Heart right ventricle (tissue), 16 donors: ENCODE measurements at regions not wholly inside any gene's neighbourhood (a gene's known extent, or its start where the extent isn't known, plus 50 kb on each side); places are given as distances from the start of the nearest gene placed in this dataset.

Experiments
- ATAC-seq, 8 donors: fragments of 200-7000 bp; cut with Tn5 transposase; one replicate each; pipeline ENCODE4 v1.9.1; 2020; ENCODE audit warnings: mild to moderate bottlenecking in 8 of 8, moderate library complexity in 8 of 8, moderate number of reproducible peaks in 1 of 8
- DNase-seq, 2 donors: peaks; one replicate each; pipeline ENCODE4 v3.0.0-alpha.2; 2020
- H3K27ac ChIP-seq, 10 donors: fragments of 200-600 bp; sonication (generic) in 2 of 10; one replicate each; pipeline versions ENCODE4 v1.5.0 to v1.8.0; 2020 to 2022; ENCODE audit warnings: mild to moderate bottlenecking in 3 of 10
- H3K27me3 ChIP-seq, 7 donors: fragments of 200-600 bp; one replicate each; pipeline ENCODE4 v1.8.0; 2021 to 2022; ENCODE audit warnings: mild to moderate bottlenecking in 2 of 7
- H3K36me3 ChIP-seq, 9 donors: fragments of 200-600 bp; sonication (generic) in 1 of 9; one replicate each; pipeline versions ENCODE4 v1.5.0 to v1.8.0; 2020 to 2022; ENCODE audit warnings: mild to moderate bottlenecking in 2 of 9
- H3K4me1 ChIP-seq, 9 donors: fragments of 200-600 bp; sonication (generic) in 1 of 9; one replicate each; pipeline versions ENCODE4 v1.5.0 to v1.8.0; 2020 to 2022; ENCODE audit warnings: mild to moderate bottlenecking in 4 of 9
- H3K4me3 ChIP-seq, 10 donors: fragments of 200-600 bp; sonication (generic) in 2 of 10; one replicate each; pipeline versions ENCODE4 v1.5.0 to v1.8.0; 2020 to 2022; ENCODE audit warnings: mild to moderate bottlenecking in 7 of 10, moderate library complexity in 2 of 10
- H3K9me3 ChIP-seq, 11 donors: fragments of 200-600 bp in 10 of 11; sonication (generic) in 2 of 11; one replicate each; pipeline versions ENCODE4 v1.5.0 to v1.8.0; 2013 to 2022; ENCODE audit warnings: mild to moderate bottlenecking in 2 of 11, control low read depth in 1 of 11, moderate library complexity in 1 of 11
- CTCF ChIP-seq, 9 donors: fragments of 200-600 bp; sonication (generic) in 2 of 9; IDR thresholded peaks; one replicate each; pipeline versions ENCODE4 v1.5.0 to v1.8.0; 2021 to 2022; ENCODE audit warnings: antibody characterized with exemption in 9 of 9, mild to moderate bottlenecking in 5 of 9, moderate library complexity in 1 of 9
- WGBS, 2 donors: extraction: QIAGEN DNeasy Blood & Tissue Kit; methylation state at CpG; one replicate each; pipeline ENCODE4 v1.1.7; 2013; ENCODE audit warnings: inconsistent platforms in 1 of 2; 5-methylcytosine and 5-hydroxymethylcytosine counted together
- intact Hi-C, 10 donors: fragments of 100-400 bp; cut with DNase I; formaldehyde crosslinking; loops; one replicate each; pipeline versions ENCODE4 v1.11.1 to v1.14.2; 2022
- donor health status: Arrhythmogenic right ventricular cardiomyopathy.
- donor health status: ischemic (EF 13 %, LVEDD 7.1; RV severe dilation, severe dysfunction).
- donor health status: healthy with polysubstance abuse.
- donor health status: DM: no; HTN: yes; CAD: no.
- donor health status: DM: no; HTN: no; CAD: no.
- donor health status: ischemic (EF 25% LVEDD 6.9; RV normal size, moderate dysfunction).
- donor health status: ischemic (EF 25% LVEDD 5.7; RV mildly dilated, moderate dysfunction).
- donor health status: healthy.
- donor health status: DM: yes; HTN: yes; CAD: no.
- donor health status: Ischemic cardiomyopathy.
- donor health status: ischemic (EF 35%, LVEDD 5.7; RV mildly dilated, moderate dysfunction).
- donor health status: nonischemic (EF 11% LVEDD 7.7; RV severe dilation, severe dysfunction).
- donor health status: DM: yes; HTN: yes; CAD: no.
- donor health status: PGD.
- donor health status: ischemic (EF 29% LVEDD 5.4; RV normal size, mild dysfunction).
- donor health status: nonischemic (EF 23%, LVEDD 6.1; RV moderate dilation, normal function).

- Histone ChIP-seq H3K27ac (peak overlapping the region in 1 of 10 donors; percentile 49), H3K36me3 (peaks cover 0 to 63% (median 0%) of the 10 kb centered on the region in 9 donors), H3K4me3 (no peak overlapping the region), H3K27me3 (no peaks in the 10 kb centered on the region), H3K9me3 (no peaks in the 10 kb centered on the region), H3K4me1 (peaks cover 0 to 81% (median 17%) of the 10 kb centered on the region in 9 donors)
- TF ChIP-seq CTCF (IDR thresholded peaks at IDR 0.05): no peak
- WGBS, 2 donors: 80 to 92% methylated on average over 1 of the region's 1 CpG
- ATAC-seq (no peak), DNase-seq (no peak)
- intact Hi-C loops: no loop called here
Measured at GRCh38 chr7:130950054-130950453, 216.0 kb upstream of the KLF14 start.

- no peak for DNase-seq
- peak overlapping the region in 1 of 10 donors; percentile 49 for H3K27ac ChIP-seq
- no peak for ATAC-seq
- H3K36me3 ChIP-seq: peaks cover 0 to 61% (median 0%) of the 10 kb centered on the region in 9 donors
- no peaks in the 10 kb centered on the region for H3K27me3 ChIP-seq
- WGBS, 2 donors: 93 to 99% methylated on average over 6 of the region's 6 CpGs
- H3K9me3 ChIP-seq: no peaks in the 10 kb centered on the region
- intact Hi-C loops: no loop called here
- no peak for TF ChIP-seq CTCF (IDR thresholded peaks at IDR 0.05)
- H3K4me1 ChIP-seq: peaks cover 0 to 83% (median 24%) of the 10 kb centered on the region in 9 donors
- no peak overlapping the region for H3K4me3 ChIP-seq
Measured at GRCh38 chr7:130950741-130951140, 216.7 kb upstream of the KLF14 start.

- intact Hi-C loops: no loop called here
- Histone ChIP-seq H3K27me3 (no peaks in the 10 kb centered on the region), H3K27ac (peak overlapping the region in 1 of 10 donors; percentile 49), H3K9me3 (no peaks in the 10 kb centered on the region), H3K4me3 (no peak overlapping the region), H3K4me1 (peaks cover 0 to 84% (median 26%) of the 10 kb centered on the region in 9 donors), H3K36me3 (peaks cover 0 to 63% (median 0%) of the 10 kb centered on the region in 9 donors)
- no peak for TF ChIP-seq CTCF (IDR thresholded peaks at IDR 0.05)
- WGBS, 2 donors: 90 to 94% methylated on average over 14 of the region's 14 CpGs
- ATAC-seq (peak in 5 of 8 donors; percentile 18 to 39 (median 28)), DNase-seq (no peak)
Measured at GRCh38 chr7:130951303-130951975, 217.4 kb upstream of the KLF14 start.

GRCh38 chr7:130951976-130952876, 218.2 kb upstream of the KLF14 start:
- Histone ChIP-seq H3K36me3 (peaks cover 0 to 68% (median 0%) of the 10 kb centered on the region in 9 donors), H3K4me1 (peaks cover 0 to 89% (median 33%) of the 10 kb centered on the region in 9 donors), H3K27ac (peak overlapping the region in 1 of 10 donors; percentile 49), H3K27me3 (no peaks in the 10 kb centered on the region), H3K4me3 (no peak overlapping the region), H3K9me3 (no peaks in the 10 kb centered on the region)
- WGBS, 2 donors: 94% methylated on average over 16 of the region's 16 CpGs
- intact Hi-C loops: no loop called here
- peak in 3 of 8 donors; percentile 14 to 26 (median 20) for ATAC-seq
- DNase-seq: no peak
- TF ChIP-seq CTCF (IDR thresholded peaks at IDR 0.05): no peak
